NT2/D1 (cell line): ENCODE measurements at regions not wholly inside any gene's neighbourhood (a gene's known extent, or its start where the extent isn't known, plus 50 kb on each side); places are given as distances from the start of the nearest gene placed in this dataset.

Source experiments
- DNase-seq: peaks from one replicate; pipeline ENCODE4 v3.0.0-alpha.2; 2011; ENCODE audit warnings: low read depth, low spot score
- H3K27me3 ChIP-seq: 2 replicates; pipeline ENCODE4 v1.6.0; 2011; ENCODE audit warnings: mild to moderate bottlenecking; ENCODE audit not compliant: insufficient read length, insufficient read depth
- H3K36me3 ChIP-seq: 2 replicates; pipeline ENCODE4 v1.6.1; 2011; ENCODE audit warnings: mild to moderate bottlenecking, low read length, mixed read lengths; ENCODE audit not compliant: insufficient read depth, insufficient read length
- H3K4me1 ChIP-seq: 2 replicates; pipeline ENCODE4 v1.5.1; 2011; ENCODE audit not compliant: insufficient read depth, insufficient read length
- H3K4me3 ChIP-seq: 2 replicates; pipeline ENCODE4 v1.5.1; 2011; ENCODE audit warnings: low read depth; ENCODE audit not compliant: insufficient read length
- H3K9ac ChIP-seq: 2 replicates; pipeline ENCODE4 v1.6.0; 2011; ENCODE audit warnings: low read depth; ENCODE audit not compliant: insufficient read length
- H3K9me3 ChIP-seq: 2 replicates; pipeline ENCODE4 v1.5.1; 2011; ENCODE audit warnings: mild to moderate bottlenecking, low read length; ENCODE audit not compliant: insufficient read depth
- SUZ12 ChIP-seq: IDR thresholded peaks from 2 replicates; pipeline ENCODE4 v1.6.1; 2011; ENCODE audit not compliant: insufficient read length, insufficient read depth; ENCODE audit errors: extremely low read depth
- YY1 ChIP-seq: IDR thresholded peaks from 2 replicates; pipeline ENCODE4 v1.6.1; 2011; ENCODE audit not compliant: insufficient read length, insufficient read depth
- ZNF274 ChIP-seq: IDR thresholded peaks from 2 replicates; pipeline ENCODE4 v1.6.1; 2011; ENCODE audit warnings: mild to moderate bottlenecking, low read depth, low read length

DNA sequence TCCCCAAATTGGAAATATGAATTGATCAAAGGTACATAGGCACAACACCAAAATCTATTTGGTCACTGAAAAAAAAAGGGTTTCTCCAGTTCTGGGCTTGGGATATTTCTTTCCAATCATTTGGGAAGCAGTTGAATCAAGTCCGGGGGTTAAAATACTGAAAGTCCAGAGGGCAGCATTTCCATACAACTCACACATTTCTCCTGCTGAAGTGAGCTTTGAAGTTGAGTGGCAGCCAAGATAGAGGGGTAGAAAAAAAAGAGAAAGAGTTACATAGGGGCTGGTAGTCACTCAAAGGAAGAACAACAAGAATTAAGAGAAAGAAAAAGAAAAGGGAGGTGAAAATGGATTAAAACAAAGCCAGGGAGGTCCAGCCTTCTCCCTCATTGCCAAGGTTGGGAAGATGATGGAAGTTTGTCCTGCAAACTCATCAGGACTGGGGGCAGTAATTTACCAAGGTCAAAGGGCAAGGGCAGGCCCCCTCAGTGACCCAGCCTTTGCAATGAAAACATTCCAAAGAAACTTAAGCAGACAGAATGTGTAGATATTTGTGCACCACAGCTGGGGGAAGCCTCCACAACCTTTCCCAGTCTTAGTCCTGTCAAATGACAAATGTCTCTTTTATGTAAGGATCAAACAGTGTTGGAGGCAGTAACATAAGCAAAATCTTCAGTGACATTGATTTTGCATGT lies 525.3 kb upstream of the JARID2 start:
- Histone ChIP-seq H3K27me3 (no peaks in the 10 kb centered on the region), H3K9ac (no peak overlapping the region), H3K9me3 (no peaks in the 10 kb centered on the region), H3K36me3 (no peaks in the 10 kb centered on the region), H3K4me1 (no peaks in the 10 kb centered on the region), H3K4me3 (no peak overlapping the region)
- TF ChIP-seq YY1 (no peak), ZNF274 (no peak), SUZ12 (no peak)
- no peak for DNase-seq

DNA sequence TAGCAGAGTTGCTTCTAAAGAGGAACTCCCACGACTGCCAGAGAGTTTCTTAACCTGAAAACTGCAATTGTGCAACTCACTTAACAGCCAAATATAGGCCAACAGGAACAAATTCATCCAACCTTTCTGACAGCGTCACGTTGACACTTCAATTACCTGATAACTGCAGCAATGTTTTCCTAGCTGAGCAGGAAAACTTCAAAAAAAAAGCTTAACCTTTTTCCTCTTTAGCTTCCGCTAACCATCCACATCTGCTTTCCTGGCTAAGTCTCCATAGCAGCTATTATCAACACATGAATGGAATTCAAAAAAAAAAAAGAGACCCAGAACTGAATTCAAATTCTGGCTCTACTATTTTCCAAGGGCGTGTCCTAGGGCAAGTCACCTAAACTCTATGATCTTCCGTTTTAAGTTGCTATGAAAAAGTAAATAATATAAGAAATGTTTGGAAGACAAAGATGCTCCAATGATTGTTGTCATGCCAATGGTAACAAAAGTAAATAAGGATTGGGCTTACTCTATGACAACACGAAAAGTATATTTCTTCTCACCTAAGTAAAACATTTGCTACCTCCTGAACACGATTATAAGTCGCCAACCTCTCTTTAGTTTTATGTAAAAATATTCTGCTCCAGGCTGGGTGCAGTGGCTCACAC lies 524.6 kb upstream of the JARID2 start:
- TF ChIP-seq YY1 (no peak), ZNF274 (no peak), SUZ12 (no peak)
- DNase-seq: no peak
- Histone ChIP-seq H3K9ac (no peak overlapping the region), H3K9me3 (no peaks in the 10 kb centered on the region), H3K36me3 (no peaks in the 10 kb centered on the region), H3K4me1 (no peaks in the 10 kb centered on the region), H3K27me3 (no peaks in the 10 kb centered on the region), H3K4me3 (no peak overlapping the region)

DNA sequence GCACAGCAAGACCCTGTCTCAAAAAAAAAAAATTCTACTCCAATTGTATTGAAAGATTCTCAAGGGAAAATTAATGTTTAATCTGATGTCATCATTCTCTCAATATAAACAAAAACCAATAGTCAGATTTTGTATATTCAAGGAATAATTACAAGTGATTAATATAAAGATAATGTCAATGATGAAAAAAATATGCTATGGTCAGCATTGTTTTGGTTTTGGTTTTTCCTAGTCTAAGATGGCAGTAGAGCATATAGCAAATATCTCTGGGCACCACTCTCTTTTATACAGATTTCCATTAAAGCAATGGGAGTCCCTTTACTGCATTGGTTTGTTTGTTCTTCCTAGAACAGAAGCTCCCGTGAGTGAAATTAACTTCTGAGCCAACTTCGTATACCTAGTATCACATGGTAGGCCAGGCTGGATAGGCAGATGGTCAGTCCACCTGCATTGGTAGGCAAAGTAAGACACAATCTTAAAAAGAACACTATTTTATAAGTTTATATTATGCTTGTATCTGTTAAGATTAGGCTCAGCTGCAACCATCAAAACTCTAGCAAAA lies 523.8 kb upstream of the JARID2 start:
- no peak overlapping the region for H3K9ac ChIP-seq
- no peak overlapping the region for H3K4me3 ChIP-seq
- no peak for TF ChIP-seq YY1
- no peak for TF ChIP-seq SUZ12
- no peak for TF ChIP-seq ZNF274
- no peaks in the 10 kb centered on the region for H3K9me3 ChIP-seq
- no peaks in the 10 kb centered on the region for H3K4me1 ChIP-seq
- DNase-seq: no peak
- H3K36me3 ChIP-seq: no peaks in the 10 kb centered on the region
- H3K27me3 ChIP-seq: no peaks in the 10 kb centered on the region

DNA sequence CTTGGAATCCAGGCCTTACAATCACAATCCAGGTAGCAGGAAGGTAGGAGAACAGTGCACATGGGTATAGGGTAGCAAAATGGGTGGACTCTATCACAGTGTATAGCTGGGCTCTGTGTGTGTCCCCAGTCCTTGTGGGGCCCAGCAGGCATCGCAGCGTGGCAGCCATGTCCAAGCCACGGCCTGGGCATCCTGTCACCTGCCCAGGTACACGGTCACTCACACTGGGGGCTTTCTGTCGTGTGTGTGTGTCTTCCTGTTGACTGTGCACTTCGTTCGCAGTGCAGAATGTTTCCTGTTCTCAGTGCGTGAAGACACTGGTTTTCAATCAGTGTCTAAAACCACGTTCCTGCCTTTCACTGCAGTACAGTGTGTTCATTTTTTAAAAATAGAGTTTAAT lies 523.2 kb upstream of the JARID2 start:
- Histone ChIP-seq H3K27me3 (no peaks in the 10 kb centered on the region), H3K4me3 (no peak overlapping the region), H3K4me1 (no peaks in the 10 kb centered on the region), H3K9me3 (no peaks in the 10 kb centered on the region), H3K9ac (no peak overlapping the region), H3K36me3 (no peaks in the 10 kb centered on the region)
- no peak for TF ChIP-seq SUZ12
- no peak for TF ChIP-seq ZNF274
- no peak for TF ChIP-seq YY1
- DNase-seq: no peak

DNA sequence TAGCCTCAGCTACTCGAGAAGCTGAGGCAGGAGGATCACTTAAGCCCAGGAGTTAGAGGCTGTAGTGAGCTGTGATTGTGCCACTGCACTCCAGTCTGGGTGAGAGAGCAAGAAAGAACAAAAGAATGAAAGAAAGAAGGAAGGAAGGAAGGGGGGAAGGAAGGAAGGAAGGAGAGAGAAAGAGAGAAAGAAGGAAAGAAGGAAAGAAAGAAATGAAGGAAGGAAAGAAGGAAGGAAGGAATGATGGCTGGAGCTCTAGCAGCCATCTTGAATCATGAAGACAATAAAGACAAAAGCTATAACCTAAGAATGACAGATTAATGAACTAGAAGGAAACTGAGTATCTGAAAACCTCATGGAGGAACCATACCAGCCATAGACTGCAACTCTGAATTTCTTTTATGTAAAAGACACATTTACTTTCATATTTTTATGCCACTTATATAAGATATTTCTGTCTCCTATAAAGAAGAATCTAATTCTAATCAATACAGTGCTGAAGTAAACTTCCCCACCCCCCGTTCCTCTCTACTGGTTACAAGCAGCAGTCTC lies 522.3 kb upstream of the JARID2 start:
- Histone ChIP-seq H3K9me3 (no peaks in the 10 kb centered on the region), H3K36me3 (no peaks in the 10 kb centered on the region), H3K27me3 (no peaks in the 10 kb centered on the region), H3K4me1 (no peaks in the 10 kb centered on the region), H3K9ac (no peak overlapping the region), H3K4me3 (no peak overlapping the region)
- DNase-seq: no peak
- no peak for TF ChIP-seq YY1
- no peak for TF ChIP-seq ZNF274
- no peak for TF ChIP-seq SUZ12

DNA sequence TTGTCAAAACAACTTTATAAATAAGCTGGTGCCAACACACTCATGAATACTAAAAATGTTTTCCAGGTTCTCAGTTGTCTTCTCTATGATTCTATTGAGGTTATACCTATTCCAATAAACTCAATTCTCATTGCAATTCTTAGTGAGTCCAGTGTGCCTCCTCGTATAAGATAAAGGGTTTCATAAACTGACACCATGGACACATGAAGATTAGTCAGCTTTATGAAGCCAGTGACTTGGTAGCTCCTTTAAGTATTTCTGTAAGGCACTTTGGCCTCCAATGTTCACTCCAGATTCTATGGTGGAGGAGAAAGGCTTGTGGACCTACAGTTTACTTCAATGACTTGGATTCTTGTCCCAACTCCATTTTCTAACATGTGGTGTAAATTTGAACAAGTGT lies 521.3 kb upstream of the JARID2 start:
- no peaks in the 10 kb centered on the region for H3K27me3 ChIP-seq
- no peak for DNase-seq
- no peaks in the 10 kb centered on the region for H3K4me1 ChIP-seq
- H3K4me3 ChIP-seq: no peak overlapping the region
- no peaks in the 10 kb centered on the region for H3K36me3 ChIP-seq
- no peak overlapping the region for H3K9ac ChIP-seq
- TF ChIP-seq SUZ12 (no peak), ZNF274 (no peak), YY1 (no peak)
- no peaks in the 10 kb centered on the region for H3K9me3 ChIP-seq
